HAP-1 (cell line): ENCODE measurements at regions not wholly inside any gene's neighbourhood (a gene's known extent, or its start where the extent isn't known, plus 50 kb on each side); places are given as distances from the start of the nearest gene placed in this dataset.

ENCODE experiments used
- DNase-seq, 2 experiments: peaks; one replicate each; pipeline ENCODE4 v3.0.0-alpha.2; 2016 to 2020; ENCODE audit warnings: low spot score in 2 of 2
- H3K27me3 ChIP-seq: fragments of 250-450 bp; sonication (Bioruptor Pico); 2 replicates; pipeline ENCODE4 v1.5.1; 2020; ENCODE audit warnings: low read depth, mild to moderate bottlenecking, moderate library complexity
- H3K36me3 ChIP-seq: fragments of 250-450 bp; sonication (Bioruptor Pico); replicated peaks from 2 replicates; pipeline ENCODE4 v1.5.1; 2020; ENCODE audit warnings: mild to moderate bottlenecking
- H3K4me1 ChIP-seq: fragments of 250-450 bp; sonication (Bioruptor Pico); 2 replicates; pipeline ENCODE4 v1.5.1; 2020; ENCODE audit warnings: mild to moderate bottlenecking
- H3K4me3 ChIP-seq: fragments of 250-450 bp; sonication (Bioruptor Pico); 2 replicates; pipeline ENCODE4 v1.5.1; 2020; ENCODE audit warnings: mild to moderate bottlenecking, moderate library complexity
- H3K9me3 ChIP-seq: fragments of 250-450 bp; sonication (Bioruptor Pico); 2 replicates; pipeline ENCODE4 v1.5.1; 2020; ENCODE audit warnings: mild to moderate bottlenecking, moderate library complexity
- in situ Hi-C: fragments of 300-500 bp; cut with MboI; formaldehyde crosslinking; loops from 3 replicates; pipeline ENCODE4 v1.14.3; 2020; ENCODE audit warnings: low sequenced_read_pairs, inconsistent platforms, mixed read lengths

DNA sequence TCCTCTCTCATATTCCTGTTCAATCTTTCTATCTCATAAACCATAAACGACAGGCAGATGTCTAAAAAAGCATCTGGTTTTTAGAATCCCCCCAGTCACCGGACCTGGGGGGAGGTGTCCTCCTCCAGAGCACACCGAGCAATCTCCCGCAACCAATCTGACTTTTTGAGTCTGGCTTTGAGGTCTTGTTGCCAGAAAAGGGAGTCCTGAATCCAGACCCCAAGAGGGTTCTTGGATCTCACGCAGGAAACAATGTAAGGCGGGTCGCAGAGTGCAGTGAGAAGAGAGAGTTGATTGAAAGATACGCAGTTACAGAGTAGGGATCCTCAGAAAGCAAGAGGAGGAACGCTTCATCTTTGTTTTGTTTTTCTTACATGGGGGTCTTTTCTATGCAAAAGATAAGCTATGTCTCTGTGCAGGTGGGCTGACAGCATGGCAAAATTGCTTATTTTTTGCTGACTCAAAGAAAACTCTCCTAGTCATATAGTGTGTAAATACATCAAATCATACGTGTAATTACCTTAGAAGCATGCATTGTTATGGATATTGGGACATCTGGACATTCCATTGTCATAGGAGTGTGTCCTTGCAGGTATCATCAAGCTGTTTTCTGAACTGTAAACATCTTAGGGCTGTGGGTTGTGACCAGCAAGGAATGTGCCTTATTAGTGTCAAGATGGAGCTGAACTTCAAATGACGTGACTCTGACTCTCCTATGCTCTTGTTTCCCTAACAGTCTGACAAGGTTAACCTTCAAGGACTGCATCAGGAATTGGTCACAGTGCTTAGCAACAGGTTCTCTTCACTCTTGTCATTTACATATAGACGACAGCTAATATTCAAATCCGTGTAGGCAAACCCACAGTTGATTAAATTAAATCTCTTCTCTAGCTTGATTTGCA is 159.3 kb upstream of the DAPK1 start:
- Histone ChIP-seq H3K4me3 (no peak overlapping the region), H3K4me1 (no peaks in the 10 kb centered on the region), H3K27me3 (peaks cover 4% of the 10 kb centered on the region; the same call in 1 of the 2 replicates), H3K9me3 (no peaks in the 10 kb centered on the region), H3K36me3 (no peaks in the 10 kb centered on the region)
- DNase-seq = no peak
- in situ Hi-C loops = loop anchor here (10.0 to 25.0 kb wide), 3 partner anchors 336 to 851 kb away; no protein-coding TSS in a partner anchor

DNA sequence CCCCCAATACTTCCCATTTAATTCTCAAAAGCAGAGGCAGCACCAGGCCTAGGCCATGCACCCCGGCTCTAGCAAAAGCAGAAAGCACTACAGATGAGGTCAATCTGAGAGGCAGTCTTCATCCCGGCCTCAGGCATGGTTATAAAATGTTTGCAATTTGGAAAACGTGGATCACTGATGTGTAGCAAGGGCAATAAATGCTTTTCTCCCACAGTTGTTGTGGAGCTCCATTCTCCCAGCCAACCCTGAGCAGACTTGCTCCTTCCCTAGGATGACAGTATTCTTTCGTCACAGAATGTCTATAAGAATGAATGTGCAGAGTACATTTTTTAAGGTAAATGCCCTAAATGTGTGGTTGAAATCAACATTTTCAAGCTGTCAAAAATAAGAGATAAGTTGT is 157.3 kb upstream of the DAPK1 start:
- Histone ChIP-seq H3K27me3 (peaks cover 4% of the 10 kb centered on the region; the same call in 1 of the 2 replicates), H3K4me1 (no peaks in the 10 kb centered on the region), H3K36me3 (no peaks in the 10 kb centered on the region), H3K9me3 (no peaks in the 10 kb centered on the region), H3K4me3 (no peak overlapping the region)
- in situ Hi-C loops = loop anchor here (25.0 kb wide), 2 partner anchors 472 to 853 kb away; no protein-coding TSS in a partner anchor
- DNase-seq = no peak

DNA sequence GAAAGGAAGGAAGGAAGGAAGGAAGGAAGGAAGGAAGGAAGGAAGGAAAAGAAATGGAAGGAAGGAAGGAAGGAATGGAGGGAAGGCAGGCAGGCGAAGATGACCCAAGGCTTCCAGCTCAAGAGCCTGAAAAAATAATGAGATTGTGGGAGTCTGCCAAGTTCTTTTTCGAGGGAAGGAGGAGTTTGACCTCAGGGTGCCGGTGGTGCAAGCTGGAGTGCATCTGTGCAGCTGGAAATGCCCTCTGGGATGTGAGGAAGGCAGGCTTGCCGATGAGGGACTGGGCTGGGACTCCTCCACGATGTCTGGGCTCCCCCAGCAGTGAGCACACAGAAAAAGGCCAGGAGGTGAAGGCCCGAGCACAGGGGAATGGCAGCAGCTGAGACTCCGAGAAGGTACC is 154.9 kb upstream of the DAPK1 start:
- in situ Hi-C loops = loop anchor here (25.0 kb wide), 2 partner anchors 470 to 855 kb away; no protein-coding TSS in a partner anchor
- no peak for DNase-seq
- no peaks in the 10 kb centered on the region for H3K4me1 ChIP-seq
- no peaks in the 10 kb centered on the region for H3K27me3 ChIP-seq
- H3K4me3 ChIP-seq = no peak overlapping the region
- no peaks in the 10 kb centered on the region for H3K9me3 ChIP-seq
- no peaks in the 10 kb centered on the region for H3K36me3 ChIP-seq

DNA sequence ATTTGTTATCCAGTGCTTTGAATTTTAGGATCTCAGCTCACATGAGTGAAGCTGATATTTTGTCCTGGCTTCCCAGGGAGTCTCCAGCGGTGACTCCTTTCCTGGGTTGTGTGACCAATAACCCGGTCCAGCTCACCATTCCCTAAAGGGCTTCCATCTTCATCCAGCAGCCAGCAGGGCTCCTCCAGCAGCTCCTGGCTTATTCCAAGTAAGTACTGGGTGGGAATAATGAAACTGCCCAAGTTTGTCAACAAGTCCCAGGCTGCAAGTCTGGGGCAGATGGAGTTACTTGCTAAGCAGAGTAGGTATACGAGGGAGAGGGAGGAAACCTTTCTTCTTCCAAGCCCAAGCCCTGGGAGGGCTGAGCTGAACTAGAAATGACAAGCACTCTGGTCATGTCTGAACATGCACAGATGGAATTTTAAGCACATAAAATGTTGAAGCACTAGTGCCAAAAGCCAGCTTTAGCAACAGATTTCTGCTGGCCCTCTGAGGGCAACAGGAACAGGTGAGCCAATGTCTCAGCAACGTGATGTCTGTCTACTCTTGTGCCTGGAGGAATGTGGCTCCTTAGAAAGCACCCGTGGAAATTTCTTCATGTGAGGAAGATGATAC is 153.7 kb upstream of the DAPK1 start:
- in situ Hi-C loops = loop anchor here (25.0 kb wide), 2 partner anchors 468 to 857 kb away; no protein-coding TSS in a partner anchor
- Histone ChIP-seq H3K4me1 (no peaks in the 10 kb centered on the region), H3K9me3 (no peaks in the 10 kb centered on the region), H3K4me3 (no peak overlapping the region), H3K27me3 (no peaks in the 10 kb centered on the region), H3K36me3 (no peaks in the 10 kb centered on the region)
- DNase-seq = no peak

DNA sequence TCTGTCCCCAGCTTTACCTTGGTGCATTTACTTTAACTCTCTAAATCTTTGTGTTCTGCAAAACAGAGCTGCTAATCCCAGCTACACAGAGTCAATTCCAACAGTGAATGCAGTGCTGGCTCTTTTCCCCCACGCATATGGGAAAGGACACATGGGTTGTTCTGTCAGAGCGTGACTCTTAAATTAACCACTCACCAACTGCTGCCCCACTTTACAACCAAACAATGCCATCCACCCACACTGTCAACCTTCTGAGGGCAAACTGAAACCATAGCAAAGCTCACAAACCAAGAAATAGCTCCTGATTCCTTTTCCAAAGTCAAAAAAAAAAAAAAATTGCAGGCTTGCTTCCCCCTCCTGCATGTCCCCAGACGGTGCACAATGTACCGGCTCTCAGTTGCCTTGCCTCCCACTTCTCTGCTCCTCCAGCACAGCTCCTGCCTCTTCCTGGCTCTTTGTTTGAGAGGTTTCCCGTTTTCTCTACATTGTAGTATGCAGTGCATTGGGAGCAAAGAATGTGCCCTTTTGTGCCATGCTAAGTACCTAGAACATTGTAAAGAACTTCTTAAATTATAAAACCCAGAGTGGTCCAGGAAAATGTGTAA is 151.5 kb upstream of the DAPK1 start:
- no peaks in the 10 kb centered on the region for H3K36me3 ChIP-seq
- in situ Hi-C loops = loop anchor here (25.0 kb wide), 2 partner anchors 466 to 859 kb away; no protein-coding TSS in a partner anchor
- no peaks in the 10 kb centered on the region for H3K27me3 ChIP-seq
- H3K4me3 ChIP-seq = no peak overlapping the region
- H3K9me3 ChIP-seq = no peaks in the 10 kb centered on the region
- H3K4me1 ChIP-seq = no peaks in the 10 kb centered on the region
- DNase-seq = no peak

DNA sequence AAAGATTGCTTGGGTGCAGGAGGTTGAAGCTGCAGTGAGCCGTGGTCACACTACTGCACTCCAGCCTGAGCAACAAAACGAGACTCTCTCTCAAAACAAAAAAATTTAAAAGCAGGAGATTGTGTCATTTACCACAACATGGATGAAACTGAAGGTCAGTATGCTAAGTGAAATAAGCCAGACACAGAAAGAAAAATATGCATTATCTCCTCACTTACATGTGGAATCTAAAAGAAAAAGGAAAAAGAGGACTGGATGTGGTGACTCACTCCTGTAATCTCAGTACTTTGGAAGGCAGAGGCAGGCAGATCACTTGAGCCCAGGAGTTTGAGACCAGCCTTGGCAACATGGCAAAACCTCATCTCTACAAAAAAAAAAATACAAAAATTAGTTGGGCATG is 146.8 kb upstream of the DAPK1 start:
- H3K9me3 ChIP-seq = no peaks in the 10 kb centered on the region
- H3K27me3 ChIP-seq = no peaks in the 10 kb centered on the region; the same call in 1 of the 2 replicates
- DNase-seq = no peak
- no peak overlapping the region for H3K4me3 ChIP-seq
- in situ Hi-C loops = no loop called here
- no peaks in the 10 kb centered on the region for H3K36me3 ChIP-seq
- H3K4me1 ChIP-seq = no peaks in the 10 kb centered on the region

DNA sequence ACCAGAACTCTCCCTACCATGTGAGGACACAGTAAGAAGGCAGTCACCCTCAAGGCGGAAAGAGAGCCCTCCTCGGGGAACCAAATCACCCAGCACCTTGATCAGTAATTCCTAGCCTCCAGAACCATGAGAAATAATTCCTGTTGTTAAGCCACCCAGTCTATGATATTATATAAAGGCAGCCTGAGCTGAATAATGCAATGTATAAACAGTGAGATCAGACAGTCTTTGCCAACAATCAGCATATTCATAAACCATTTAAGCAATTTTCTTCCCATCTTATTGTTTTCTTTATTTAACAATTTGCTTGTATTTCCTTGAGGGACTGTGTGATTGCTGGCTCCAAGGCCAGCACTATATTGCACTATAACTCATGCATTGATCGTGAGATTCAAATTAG is 144.4 kb upstream of the DAPK1 start:
- H3K4me3 ChIP-seq = no peak overlapping the region
- no peaks in the 10 kb centered on the region for H3K4me1 ChIP-seq
- DNase-seq = no peak
- H3K36me3 ChIP-seq = no peaks in the 10 kb centered on the region
- H3K9me3 ChIP-seq = no peaks in the 10 kb centered on the region
- no peaks in the 10 kb centered on the region; the same call in 1 of the 2 replicates for H3K27me3 ChIP-seq
- in situ Hi-C loops = no loop called here

DNA sequence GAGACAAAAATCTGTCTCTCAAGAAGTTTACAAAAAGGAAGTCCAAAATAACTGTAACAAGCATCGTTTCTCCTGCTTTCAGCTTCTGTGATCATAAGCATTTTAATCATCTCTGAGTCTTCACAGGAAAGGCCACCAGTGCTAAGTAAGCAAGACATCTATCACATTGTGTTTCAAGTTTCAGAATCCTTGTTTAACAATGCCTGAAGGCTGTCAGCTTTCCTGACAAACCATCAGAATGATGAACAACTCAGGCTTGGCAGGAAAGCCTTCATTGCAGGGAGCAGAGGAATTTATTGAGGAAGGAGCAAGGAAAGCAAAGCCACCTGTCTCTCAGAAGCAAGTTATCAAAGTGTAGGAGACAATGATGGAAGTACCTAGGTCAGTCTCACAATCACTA is 143.5 kb upstream of the DAPK1 start:
- in situ Hi-C loops = no loop called here
- no peak for DNase-seq

DNA sequence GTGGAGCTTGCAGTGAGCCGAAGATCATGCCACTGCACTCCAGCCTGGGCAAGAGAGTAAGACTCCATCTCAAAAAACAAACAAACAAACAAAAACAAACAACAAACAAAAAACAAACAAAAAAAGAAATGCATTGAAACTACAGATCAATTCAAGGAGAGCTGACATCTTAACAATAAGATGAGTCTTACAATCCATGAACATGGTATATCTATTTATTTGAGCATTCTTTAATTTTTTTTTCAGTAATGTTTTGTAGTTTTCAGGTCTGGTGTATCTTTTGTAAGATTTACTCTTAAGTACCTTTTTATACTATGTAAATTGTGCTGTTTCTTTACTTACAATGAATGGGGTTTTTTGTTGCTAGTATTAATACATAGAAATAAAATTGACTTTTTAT is 140.1 kb upstream of the DAPK1 start:
- no peaks in the 10 kb centered on the region; the same call in 1 of the 2 replicates for H3K27me3 ChIP-seq
- in situ Hi-C loops = no loop called here
- H3K4me1 ChIP-seq = no peaks in the 10 kb centered on the region
- H3K9me3 ChIP-seq = no peaks in the 10 kb centered on the region
- no peak for DNase-seq
- no peaks in the 10 kb centered on the region for H3K36me3 ChIP-seq
- no peak overlapping the region for H3K4me3 ChIP-seq

More for the DNA sequence above, 143.5 kb upstream of the DAPK1 start:
- no peaks in the 10 kb centered on the region for H3K36me3 ChIP-seq
- H3K9me3 ChIP-seq = no peaks in the 10 kb centered on the region
- H3K4me1 ChIP-seq = no peaks in the 10 kb centered on the region
- H3K27me3 ChIP-seq = no peaks in the 10 kb centered on the region; the same call in 1 of the 2 replicates
- H3K4me3 ChIP-seq = no peak overlapping the region

DNA sequence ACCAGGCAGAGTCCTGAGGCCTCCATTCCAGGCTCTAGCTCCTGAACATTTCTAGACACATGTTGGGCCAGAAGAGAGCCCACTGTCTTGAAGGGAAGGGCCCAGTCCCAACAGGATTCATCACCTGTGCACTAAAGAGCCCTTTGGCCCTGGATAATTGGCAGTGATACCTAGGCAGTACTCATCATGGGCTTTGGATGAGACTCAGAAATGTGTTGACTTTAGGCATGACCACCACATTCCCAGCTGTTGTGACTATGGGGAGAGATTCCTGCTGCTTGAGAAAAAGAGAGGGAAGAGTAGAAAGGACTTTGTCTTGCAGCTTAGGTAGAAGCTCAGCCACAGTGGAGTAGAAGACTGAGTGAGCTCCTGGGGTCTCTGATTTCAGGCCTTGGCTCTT is 138.4 kb upstream of the DAPK1 start:
- H3K4me1 ChIP-seq = no peaks in the 10 kb centered on the region
- H3K27me3 ChIP-seq = no peaks in the 10 kb centered on the region; the same call in 1 of the 2 replicates
- H3K4me3 ChIP-seq = no peak overlapping the region
- H3K9me3 ChIP-seq = no peaks in the 10 kb centered on the region
- no peak for DNase-seq
- in situ Hi-C loops = no loop called here
- no peaks in the 10 kb centered on the region for H3K36me3 ChIP-seq

DNA sequence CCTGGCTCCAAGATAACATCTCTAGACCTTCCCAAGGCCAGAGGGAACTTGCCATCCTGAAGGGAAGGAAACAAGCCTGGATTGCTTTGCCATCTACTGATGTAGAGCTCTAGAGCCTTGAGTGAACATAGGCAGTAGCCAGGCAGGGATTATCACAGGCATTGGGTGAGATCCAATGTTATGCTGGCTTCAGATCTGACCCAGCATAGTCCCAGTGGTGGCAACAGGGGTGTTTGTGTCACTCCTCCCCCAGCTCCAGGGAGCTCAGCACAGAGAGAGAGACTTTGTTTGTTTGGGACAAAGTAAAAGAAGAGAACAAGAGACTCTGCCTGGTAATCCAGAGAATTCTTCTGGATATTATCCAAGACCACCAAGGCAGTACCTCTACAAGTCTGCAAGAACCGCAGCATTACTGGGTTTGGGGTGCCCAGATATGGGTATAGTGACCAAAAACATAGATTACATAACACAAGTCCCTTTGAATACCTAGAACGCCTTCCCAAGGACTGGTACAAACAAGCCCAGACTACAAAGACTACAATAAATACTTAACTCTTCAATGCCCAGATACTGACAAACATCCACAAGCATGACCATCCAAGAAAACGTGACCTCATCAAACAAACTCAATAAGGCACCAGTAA is 137.6 kb upstream of the DAPK1 start:
- in situ Hi-C loops = no loop called here
- Histone ChIP-seq H3K9me3 (no peaks in the 10 kb centered on the region), H3K27me3 (no peaks in the 10 kb centered on the region; the same call in 1 of the 2 replicates), H3K4me3 (no peak overlapping the region), H3K4me1 (no peaks in the 10 kb centered on the region), H3K36me3 (no peaks in the 10 kb centered on the region)
- DNase-seq = no peak

DNA sequence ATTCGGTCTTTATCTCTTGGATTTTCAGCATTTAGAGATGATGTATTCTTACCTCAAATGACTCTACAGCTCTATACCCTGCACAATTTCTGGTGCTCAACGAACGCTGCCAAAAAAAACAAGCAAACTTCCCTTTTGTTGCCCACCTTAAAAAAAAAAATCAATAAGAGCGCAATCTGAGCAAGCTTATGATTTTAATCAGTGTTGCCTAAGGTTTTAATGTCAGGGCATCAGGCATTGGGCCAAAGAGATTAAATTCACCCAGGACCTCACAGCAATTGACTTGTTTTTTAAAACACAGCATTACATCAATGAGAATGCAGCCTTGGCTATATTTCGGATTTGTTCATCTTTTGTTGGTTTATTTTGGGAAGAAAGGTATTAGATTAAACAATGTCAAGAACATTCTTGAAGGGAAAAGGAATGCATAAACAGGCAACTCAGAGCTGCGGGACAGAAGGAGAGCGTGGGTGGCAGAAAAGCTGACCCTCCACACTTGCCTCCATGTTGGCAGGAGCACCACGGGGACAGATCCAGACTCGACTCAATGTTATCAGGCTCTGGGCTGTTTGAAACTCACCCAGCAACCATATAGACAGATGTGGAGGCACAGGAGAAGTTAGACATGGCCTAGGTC is 127.5 kb upstream of the DAPK1 start:
- H3K27me3 ChIP-seq = no peaks in the 10 kb centered on the region
- H3K4me1 ChIP-seq = no peaks in the 10 kb centered on the region
- no peak for DNase-seq
- no peak overlapping the region for H3K4me3 ChIP-seq
- H3K36me3 ChIP-seq = no peaks in the 10 kb centered on the region
- in situ Hi-C loops = no loop called here
- H3K9me3 ChIP-seq = no peaks in the 10 kb centered on the region

DNA sequence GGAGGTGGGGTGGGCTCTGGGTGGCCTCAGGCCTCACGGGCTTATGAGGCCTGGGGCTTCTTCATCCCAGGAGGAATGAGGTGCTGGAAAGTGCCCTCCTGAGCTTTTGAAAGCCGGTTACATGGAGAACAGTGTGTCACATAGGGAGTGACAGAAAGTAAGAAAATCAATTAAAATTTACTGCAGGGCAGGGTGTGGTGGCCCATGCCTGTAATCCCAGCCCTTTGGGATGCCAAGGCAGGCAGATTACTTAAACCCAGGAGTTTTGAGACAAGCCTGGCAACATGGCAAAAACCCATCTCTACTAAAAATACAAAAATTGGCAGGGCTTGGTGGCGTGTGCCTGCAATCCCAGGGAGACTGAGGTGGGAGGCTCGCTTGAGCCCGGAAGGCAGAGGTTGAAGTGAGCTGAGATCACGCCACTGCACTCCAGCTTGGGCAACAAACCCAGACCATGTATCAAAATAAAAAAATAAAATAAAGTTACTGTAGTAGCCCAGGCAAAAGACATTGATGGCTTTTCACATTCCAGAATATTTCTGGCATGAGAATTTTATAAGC is 125.8 kb upstream of the DAPK1 start:
- H3K36me3 ChIP-seq = no peaks in the 10 kb centered on the region
- no peaks in the 10 kb centered on the region for H3K9me3 ChIP-seq
- H3K4me3 ChIP-seq = no peak overlapping the region
- no peak for DNase-seq
- no peaks in the 10 kb centered on the region for H3K27me3 ChIP-seq
- no peaks in the 10 kb centered on the region for H3K4me1 ChIP-seq
- in situ Hi-C loops = no loop called here
